Ovary (tissue), 7 donors: ENCODE measurements at regions not wholly inside any gene's neighbourhood (a gene's known extent, or its start where the extent isn't known, plus 50 kb on each side); places are given as distances from the start of the nearest gene placed in this dataset.

Experiments
- DNase-seq, 5 donors: peaks; one replicate each; pipeline ENCODE4 v3.0.0-alpha.2; 2019 to 2020
- H3K27ac ChIP-seq, 2 donors: fragments of 200-600 bp; one replicate each; pipeline versions ENCODE4 v1.5.1 to v1.8.0; 2019 to 2022
- H3K27me3 ChIP-seq: fragments of 200-600 bp; one replicate; pipeline ENCODE4 v1.8.0; 2022
- H3K36me3 ChIP-seq: fragments of 200-600 bp; sonication (generic); one replicate; pipeline ENCODE4 v1.5.1; 2019
- H3K4me1 ChIP-seq: one replicate; pipeline ENCODE4 v1.8.1; 2013; ENCODE audit warnings: mild to moderate bottlenecking, moderate library complexity; ENCODE audit not compliant: insufficient read depth
- H3K4me3 ChIP-seq: fragments of 200-600 bp; sonication (generic); one replicate; pipeline ENCODE4 v1.5.1; 2017
- H3K9me3 ChIP-seq, 2 donors: fragments of 200-600 bp in 1 of 2; sonication (generic) in 1 of 2; one replicate each; pipeline versions ENCODE4 v1.5.1 to v1.8.1; 2013 to 2019; ENCODE audit warnings: mild to moderate bottlenecking in 1 of 2, moderate library complexity in 1 of 2
- CTCF ChIP-seq, 3 donors: fragments of 450-650 bp in 2 of 3; fragments of 200-600 bp in 1 of 3; IDR thresholded peaks; one replicate each; pipeline versions ENCODE4 v1.5.1 to v1.8.0; 2016 to 2022; ENCODE audit warnings: antibody characterized with exemption in 3 of 3, mild to moderate bottlenecking in 1 of 3
- EP300 ChIP-seq: sonication (generic); formaldehyde crosslinking; IDR thresholded peaks from one replicate; pipeline ENCODE4 v1.6.1; 2017; ENCODE audit warnings: antibody characterized with exemption
- POLR2A ChIP-seq: fragments of 450-650 bp; IDR thresholded peaks from one replicate; pipeline ENCODE4 v1.6.1; 2017; ENCODE audit warnings: antibody characterized with exemption, mild to moderate bottlenecking, moderate library complexity
- WGBS, 3 donors: extraction: QIAGEN DNeasy Blood & Tissue Kit in 1 of 3; methylation state at CpG; one replicate each; pipeline versions ENCODE4 v1.1.5 to v1.1.7; 2013 to 2017; 5-methylcytosine and 5-hydroxymethylcytosine counted together
- intact Hi-C, 4 donors: fragments of 100-400 bp; cut with DNase I; formaldehyde crosslinking; loops; one replicate each; pipeline versions ENCODE4 v1.11.0 to v1.15.1; 2022 to 2023
- donor health status: DM: no; HTN: no; CAD: no; lungs with moderate emphysema.
- donor health status: DM: no; HTN: no; CAD: no.
- donor health status: Bipolar disorder and iron deficiency.
- donor health status: DM: no; HTN: no; CAD: no.
- donor health status: DM: yes; HTN: yes; CAD: no.

- Histone ChIP-seq H3K36me3 (no peaks in the 10 kb centered on the region), H3K4me3 (no peak overlapping the region), H3K27me3 (no peaks in the 10 kb centered on the region), H3K4me1 (peaks cover 3% of the 10 kb centered on the region), H3K27ac (peak overlapping the region in 1 of 2 donors; percentile 76), H3K9me3 (no peaks in the 10 kb centered on the region)
- DNase-seq, result no peak
- WGBS, 3 donors, result 34 to 49% (median 43%) methylated on average over 3 of the region's 3 CpGs
- intact Hi-C loops, result loop anchor here in 1 of 4 donors (10.0 kb wide), 1 partner anchor 355 kb away; no protein-coding TSS in a partner anchor
- TF ChIP-seq CTCF (IDR thresholded peaks at IDR 0.05), result no peak
Observed at GRCh38 chr21:16179773-16180172, 450.0 kb downstream of the USP25 start.

DNA sequence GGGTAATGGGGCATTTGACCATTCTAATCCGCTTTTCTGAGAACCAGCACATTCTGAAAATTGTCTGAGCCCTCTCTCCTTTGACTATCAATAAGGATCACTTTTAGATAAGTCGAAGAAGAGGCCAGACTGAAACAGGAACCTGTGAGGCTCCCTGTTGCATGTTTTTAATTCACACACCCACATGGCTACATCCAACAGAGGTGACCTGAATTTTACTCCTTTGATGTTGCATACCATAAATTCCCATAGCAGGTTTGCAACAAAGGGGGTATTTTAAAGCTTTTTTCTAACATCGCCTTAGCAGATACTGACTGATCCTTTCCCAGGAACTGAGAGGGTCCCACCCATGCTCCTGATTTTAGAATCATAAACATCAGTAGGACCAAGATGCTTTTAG, 450.8 kb downstream of the USP25 start:
- intact Hi-C loops, result loop anchor here in 1 of 4 donors (10.0 kb wide), 1 partner anchor 354 kb away; no protein-coding TSS in a partner anchor
- Histone ChIP-seq H3K27me3 (no peaks in the 10 kb centered on the region), H3K9me3 (no peaks in the 10 kb centered on the region), H3K36me3 (no peaks in the 10 kb centered on the region), H3K27ac (peak overlapping the region in 1 of 2 donors; percentile 76), H3K4me1 (peaks cover 5% of the 10 kb centered on the region), H3K4me3 (no peak overlapping the region)
- DNase-seq, result no peak
- TF ChIP-seq EP300 (no peak), POLR2A (no peak), CTCF (IDR thresholded peaks at IDR 0.05) (no peak)
- WGBS, 3 donors, result 29 to 44% (median 32%) methylated on average over 3 of the region's 3 CpGs

DNA sequence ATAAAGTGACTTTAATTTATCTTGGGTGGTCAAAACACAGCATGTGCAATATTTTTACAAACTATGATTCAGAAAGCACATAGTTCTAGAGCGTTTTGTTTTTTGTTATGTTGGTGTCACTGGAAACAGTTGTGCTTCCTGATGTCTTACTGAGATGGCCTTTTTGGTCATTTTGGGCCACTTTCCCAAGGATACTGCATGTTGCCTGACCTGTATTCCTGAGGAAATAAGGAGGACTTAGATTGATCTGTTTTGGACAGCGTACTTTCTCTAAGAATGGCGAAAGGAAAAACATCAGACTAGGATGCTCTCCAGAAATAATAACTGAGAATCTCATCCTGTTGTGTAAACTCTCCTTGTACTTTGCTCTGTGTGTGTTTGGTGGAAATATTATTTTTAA, 451.2 kb downstream of the USP25 start:
- H3K9me3 ChIP-seq, result no peaks in the 10 kb centered on the region
- no peaks in the 10 kb centered on the region for H3K27me3 ChIP-seq
- peak overlapping the region; percentile 25 for H3K4me3 ChIP-seq
- peak overlapping the region in 1 of 2 donors; percentile 76 for H3K27ac ChIP-seq
- peak in 1 of 5 donors; percentile 67 for DNase-seq
- TF ChIP-seq CTCF (IDR thresholded peaks at IDR 0.05), result no peak
- no peak for TF ChIP-seq POLR2A
- TF ChIP-seq EP300, result no peak
- no peaks in the 10 kb centered on the region for H3K36me3 ChIP-seq
- WGBS, 3 donors, result 3 to 10% (median 6%) methylated on average over 3 of the region's 3 CpGs
- H3K4me1 ChIP-seq, result peaks cover 5% of the 10 kb centered on the region
- intact Hi-C loops, result loop anchor here in 1 of 4 donors (10.0 kb wide), 1 partner anchor 354 kb away; no protein-coding TSS in a partner anchor

DNA sequence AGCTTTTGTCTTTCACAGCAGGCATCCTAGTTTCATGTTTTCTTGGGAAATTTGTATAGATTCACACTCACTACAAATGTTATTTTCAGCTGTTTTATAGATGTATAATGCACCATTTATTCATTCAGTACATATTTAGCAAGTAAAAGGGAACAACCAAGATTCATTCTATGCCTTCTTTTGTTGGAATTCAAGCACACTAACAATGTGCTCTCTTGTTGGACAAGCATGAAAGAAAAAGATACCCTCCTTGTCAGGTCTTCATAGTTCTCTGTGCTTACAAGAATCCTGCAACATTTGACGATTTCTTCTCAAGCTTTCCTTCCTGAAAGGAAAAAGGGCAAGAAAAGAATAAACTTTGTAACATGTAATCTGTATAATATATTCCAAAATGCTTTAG, 456.0 kb downstream of the USP25 start:
- 14 to 41% (median 20%) methylated on average over 1 of the region's 1 CpG for WGBS, 3 donors
- intact Hi-C loops, result loop anchor here in 1 of 4 donors (10.0 kb wide), 1 partner anchor 349 kb away; no protein-coding TSS in a partner anchor
- Histone ChIP-seq H3K36me3 (no peaks in the 10 kb centered on the region), H3K9me3 (no peaks in the 10 kb centered on the region), H3K27me3 (no peaks in the 10 kb centered on the region), H3K4me3 (no peak overlapping the region), H3K4me1 (peaks cover 5% of the 10 kb centered on the region), H3K27ac (peak overlapping the region; percentile 0 to 62)
- TF ChIP-seq EP300 (no peak), POLR2A (no peak), CTCF (IDR thresholded peaks at IDR 0.05) (no peak)
- no peak for DNase-seq
